GM19238 (cell line): ENCODE measurements at regions not wholly inside any gene's neighbourhood (a gene's known extent, or its start where the extent isn't known, plus 50 kb on each side); places are given as distances from the start of the nearest gene placed in this dataset.
"Not testable (repeated sequence)": the region's sequence is repeated elsewhere in the genome, so short reads cannot be mapped to it uniquely, and the experiment has no call there.

Experiments
- DNase-seq: peaks from one replicate; pipeline ENCODE4 v3.0.0; 2011; ENCODE audit warnings: low spot score; ENCODE audit not compliant: insufficient read length

- DNase-seq, result no peak
Measured at GRCh38 chrX:39777623-39778025, 320.1 kb downstream of the BCOR start.

GRCh38 chrX:39779952-39780783 lies 317.6 kb downstream of the BCOR start:
- no peak for DNase-seq

- DNase-seq, result no peak
Measured at GRCh38 chrX:39782276-39782675, 315.5 kb downstream of the BCOR start.

DNA sequence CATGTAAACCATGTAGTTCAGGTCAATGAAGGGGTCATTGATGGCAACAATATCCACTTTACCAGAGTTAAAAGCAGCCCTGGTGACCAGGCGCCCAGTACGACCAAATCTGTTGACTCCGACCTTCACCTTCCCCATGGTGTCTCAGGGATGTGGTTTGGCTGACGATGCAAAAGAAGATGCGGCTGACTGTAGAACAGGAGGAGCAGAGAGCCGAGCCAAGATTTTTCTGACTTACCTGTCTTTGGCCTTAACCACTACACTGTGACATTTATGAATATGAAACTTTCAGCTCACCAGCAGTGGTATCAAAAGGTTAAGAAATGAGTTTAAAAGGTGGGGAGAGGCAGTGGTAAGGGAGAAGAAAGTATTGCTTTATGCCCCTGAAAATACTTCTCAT lies 309.8 kb downstream of the BCOR start:
- DNase-seq, result no peak

DNA sequence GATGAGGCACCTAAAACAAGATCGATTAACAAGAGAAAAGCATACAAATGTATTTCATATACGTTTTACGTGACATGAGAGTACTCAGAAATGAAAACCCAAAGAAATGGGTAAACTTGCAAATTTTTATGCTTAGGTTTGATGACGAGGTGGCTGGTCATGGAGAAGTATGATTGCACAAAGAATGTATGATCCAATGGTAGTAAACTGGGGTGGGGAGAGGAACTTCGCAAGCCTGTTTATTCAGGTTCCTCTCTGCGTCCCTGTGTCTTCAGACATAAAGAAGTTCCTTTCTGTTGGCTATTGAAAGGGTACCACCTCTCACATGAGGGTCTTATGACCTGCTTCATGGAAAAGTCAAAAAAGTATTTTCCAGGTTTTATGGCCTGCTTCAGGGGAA lies 309.2 kb downstream of the BCOR start:
- no peak for DNase-seq

DNA sequence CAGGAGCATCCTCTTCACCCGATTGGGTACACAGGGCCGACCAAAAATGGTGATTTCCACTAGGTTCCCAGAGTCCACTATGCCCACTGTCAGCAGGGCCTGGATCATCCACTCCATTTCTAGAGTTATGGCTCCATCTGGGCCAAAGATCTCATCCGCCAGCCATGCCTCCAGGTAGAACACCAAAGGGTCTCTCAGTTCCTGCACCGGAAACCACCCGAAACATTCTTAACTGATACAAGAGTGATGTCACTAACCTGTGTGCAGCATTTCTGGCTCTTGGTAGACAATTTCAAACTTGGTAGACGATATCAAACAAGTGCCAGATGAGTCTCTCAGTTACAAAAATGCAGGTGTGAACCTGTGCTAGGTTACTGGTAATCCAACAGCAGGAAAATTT lies 306.1 kb downstream of the BCOR start:
- DNase-seq, result no peak

- no peak for DNase-seq
Measured at GRCh38 chrX:39795605-39796004, 302.2 kb downstream of the BCOR start.

DNA sequence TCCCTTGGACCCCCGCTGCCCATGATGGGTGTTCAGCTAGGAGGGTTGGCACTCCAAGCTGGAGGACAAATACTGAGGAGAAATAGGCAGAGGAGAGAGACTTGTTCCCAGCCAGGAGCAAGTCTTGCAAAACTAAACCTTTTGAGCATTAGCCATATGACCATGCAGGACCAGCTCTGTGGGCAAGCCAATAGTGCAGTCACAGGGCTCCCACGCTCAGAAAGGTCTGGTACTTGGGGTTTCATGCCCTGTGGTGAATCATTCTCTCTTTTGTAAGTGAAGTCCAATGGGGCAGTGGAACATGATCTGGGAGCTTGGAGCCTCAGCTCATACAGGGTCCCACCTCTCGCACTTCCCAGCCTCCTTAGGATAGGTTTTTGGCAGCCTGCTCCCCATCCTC lies 300.9 kb downstream of the BCOR start:
- DNase-seq, result no peak

DNA sequence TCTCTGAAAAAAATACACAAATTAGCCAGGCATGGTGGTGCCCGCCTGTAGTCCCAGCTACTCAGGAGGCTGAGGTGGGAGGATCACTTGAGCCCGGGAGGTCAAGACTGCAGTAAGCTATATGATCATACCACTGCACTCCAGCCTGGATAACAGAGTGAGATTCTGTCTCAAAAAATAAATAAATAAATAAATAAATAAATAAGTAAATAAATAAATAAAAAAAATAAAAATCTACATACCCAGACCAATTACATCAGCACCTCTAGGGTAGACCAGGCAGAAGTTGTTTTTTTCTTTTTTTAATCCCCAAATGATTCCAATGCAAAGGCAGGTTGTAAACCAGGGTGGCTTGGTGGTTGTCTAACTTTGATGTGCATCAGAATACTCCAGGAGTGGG lies 299.3 kb downstream of the BCOR start:
- not testable (repeated sequence) for DNase-seq

- DNase-seq, result no peak
Measured at GRCh38 chrX:39802354-39802753, 295.4 kb downstream of the BCOR start.

DNA sequence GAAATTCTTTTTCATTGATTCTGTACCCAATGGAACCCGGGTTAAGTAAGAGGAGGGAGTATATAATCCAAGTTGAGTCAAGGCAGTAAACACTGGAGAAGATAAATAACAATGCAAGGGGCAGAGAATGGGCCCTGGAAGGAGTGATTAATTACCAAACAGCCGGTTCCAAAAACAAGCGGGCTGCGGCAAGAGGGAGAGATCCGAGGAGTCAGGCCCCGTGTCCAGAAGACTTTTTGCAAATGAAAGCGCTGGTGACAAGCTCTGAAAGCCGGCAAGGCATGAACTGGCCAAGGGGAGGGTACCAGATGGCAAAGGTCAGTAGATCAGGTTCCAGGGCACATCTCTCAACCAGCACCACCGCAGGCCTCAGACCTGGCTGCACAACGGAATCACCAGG lies 294.9 kb downstream of the BCOR start:
- DNase-seq, result no peak

- no peak for DNase-seq
Measured at GRCh38 chrX:39805022-39805421, 292.7 kb downstream of the BCOR start.

DNA sequence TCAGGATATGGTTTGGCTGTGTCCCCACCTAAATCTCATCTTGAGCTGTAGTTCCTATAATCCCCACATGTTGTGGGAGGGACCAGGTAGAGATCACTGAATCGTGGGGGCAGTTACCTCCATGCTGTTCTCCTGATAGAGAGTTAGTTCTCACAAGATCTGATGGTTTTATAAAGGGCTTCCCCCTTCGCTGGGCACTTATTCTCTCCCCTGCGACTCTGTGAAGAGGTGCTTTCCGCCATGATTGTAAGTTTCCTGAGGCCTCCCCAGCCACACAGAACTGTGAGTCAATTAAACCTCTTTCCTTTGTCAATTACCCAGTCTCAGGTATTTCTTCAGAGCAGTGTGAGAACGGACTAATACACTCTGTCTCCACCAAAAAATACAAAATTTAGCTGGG lies 291.9 kb downstream of the BCOR start:
- DNase-seq, result no peak

- no peak for DNase-seq
Measured at GRCh38 chrX:39808471-39808917, 289.3 kb downstream of the BCOR start.

- no peak for DNase-seq
Measured at GRCh38 chrX:39809331-39809730, 288.4 kb downstream of the BCOR start.

- DNase-seq, result no peak
Measured at GRCh38 chrX:39810901-39811300, 286.9 kb downstream of the BCOR start.

- no peak for DNase-seq
Measured at GRCh38 chrX:39811376-39811775, 286.4 kb downstream of the BCOR start.

DNA sequence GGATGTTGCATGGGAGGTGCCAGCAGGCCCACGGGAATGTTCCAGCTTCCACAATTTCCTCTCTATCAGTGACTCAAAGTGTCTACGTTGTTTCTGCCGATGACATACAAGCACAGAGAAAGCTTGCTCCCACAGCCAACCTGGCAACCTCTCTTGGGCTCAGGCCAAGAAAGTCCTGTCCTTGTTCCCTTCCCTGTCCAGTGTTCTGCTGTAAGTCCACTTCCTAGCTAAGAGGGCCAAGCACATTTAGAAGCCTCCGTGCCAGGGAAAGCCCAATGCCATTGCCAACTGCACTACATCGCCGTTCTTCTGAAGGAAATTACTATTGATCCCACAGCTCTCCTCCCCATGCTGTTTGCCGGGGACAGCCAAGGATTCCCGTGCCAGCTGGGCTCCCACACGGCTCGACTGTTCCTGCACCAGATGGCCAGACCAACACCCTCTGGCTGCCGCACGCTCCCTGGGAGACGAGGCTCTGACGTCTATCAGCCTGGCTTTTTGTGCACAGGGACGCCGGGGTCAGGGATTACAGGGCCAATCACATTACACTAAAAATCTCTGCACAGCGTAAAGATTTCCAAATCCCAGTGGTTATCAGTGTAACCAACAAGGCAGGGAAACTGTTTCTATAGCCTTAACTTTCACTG lies 284.0 kb downstream of the BCOR start:
- no peak for DNase-seq

DNA sequence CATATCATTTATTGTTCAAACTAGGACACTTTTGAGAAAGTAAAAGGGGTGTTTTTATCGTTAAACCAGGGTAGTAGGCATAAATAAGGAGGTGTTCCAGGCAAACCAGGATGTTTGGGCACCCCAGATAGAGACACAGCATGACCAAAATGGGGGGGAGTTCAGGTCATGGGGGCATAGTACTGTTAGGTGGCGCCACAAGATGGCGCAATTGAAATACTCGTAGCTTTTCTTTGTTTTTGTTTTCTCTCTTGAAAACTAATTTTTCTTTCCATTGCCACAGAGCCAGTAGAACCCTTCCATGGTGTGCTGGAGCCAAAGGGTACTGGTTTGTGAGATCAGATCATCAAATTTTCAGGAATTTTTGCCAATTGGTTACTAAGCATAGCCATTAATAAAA lies 283.4 kb downstream of the BCOR start:
- DNase-seq, result no peak

- DNase-seq, result no peak
Measured at GRCh38 chrX:39815631-39816030, 282.1 kb downstream of the BCOR start.

DNA sequence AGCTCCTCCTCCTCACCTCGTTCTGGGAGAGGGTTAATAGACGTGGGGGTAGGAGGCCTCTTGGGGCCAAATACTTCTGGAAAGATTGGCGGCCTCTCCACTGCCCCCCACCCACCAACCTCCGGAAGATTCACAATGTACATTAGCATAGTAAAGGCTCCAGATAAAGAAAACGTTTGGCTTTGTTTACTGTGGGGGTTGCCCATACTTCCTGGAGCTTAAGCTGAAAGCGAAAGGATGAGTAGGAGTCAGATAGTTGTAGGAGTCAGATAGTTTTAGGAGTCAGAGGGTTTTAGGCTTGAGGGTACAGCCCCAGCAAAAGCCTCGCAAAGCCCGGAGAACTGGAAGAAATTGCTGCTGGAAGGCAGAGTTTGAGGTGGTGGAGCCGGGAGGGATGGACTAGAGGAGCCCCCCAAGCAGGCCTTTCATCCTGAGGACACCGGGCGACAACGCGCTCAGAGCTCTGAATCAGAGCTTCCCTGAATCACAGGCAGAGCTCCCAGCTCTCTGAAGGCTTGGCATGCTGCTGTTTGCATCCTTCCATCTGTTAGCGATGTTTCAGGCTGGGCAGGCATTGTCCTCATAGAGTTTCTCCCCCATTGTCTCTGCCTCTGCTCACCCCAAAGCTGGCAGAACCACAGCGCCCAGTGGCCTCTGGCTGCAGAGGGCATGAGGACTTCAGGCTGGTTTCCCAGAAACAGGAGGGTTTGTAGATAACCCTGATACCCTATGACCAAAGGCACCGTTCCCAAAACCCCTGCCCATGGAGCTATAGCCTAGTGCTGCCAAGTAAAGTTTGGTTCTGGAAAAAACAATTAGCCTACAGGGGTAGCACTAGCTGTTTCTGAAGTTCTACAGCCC lies 280.7 kb downstream of the BCOR start:
- no peak for DNase-seq
